Tibial artery (tissue), 4 donors: ENCODE measurements at regions not wholly inside any gene's neighbourhood (a gene's known extent, or its start where the extent isn't known, plus 50 kb on each side); places are given as distances from the start of the nearest gene placed in this dataset.
"Not testable (repeated sequence)": the region's sequence is repeated elsewhere in the genome, so short reads cannot be mapped to it uniquely, and the experiment has no call there.

Experiments used
- DNase-seq, 2 donors: peaks; one replicate each; pipeline ENCODE4 v3.0.0-alpha.2; 2019
- H3K27ac ChIP-seq, 2 donors: fragments of 200-600 bp; sonication (generic) in 1 of 2; 1 replicate in 1 of 2; 2 replicates in 1 of 2; pipeline ENCODE4 v1.5.1; 2018 to 2019; ENCODE audit warnings: mild to moderate bottlenecking in 1 of 2
- H3K27me3 ChIP-seq, 2 donors: fragments of 200-600 bp; sonication (generic) in 1 of 2; one replicate each; pipeline versions ENCODE4 v1.5.1 to v1.6.0; 2016 to 2019
- H3K36me3 ChIP-seq, 3 donors: fragments of 200-600 bp; sonication (generic) in 2 of 3; one replicate each; pipeline ENCODE4 v1.5.1; 2016 to 2019; ENCODE audit warnings: mild to moderate bottlenecking in 2 of 3
- H3K4me1 ChIP-seq, 4 donors: fragments of 200-600 bp; sonication (generic) in 2 of 4; 1 replicate in 3 of 4; 2 replicates in 1 of 4; pipeline ENCODE4 v1.5.1; 2016 to 2019
- H3K4me3 ChIP-seq, 2 donors: fragments of 200-600 bp; sonication (generic) in 1 of 2; 1 replicate in 1 of 2; 2 replicates in 1 of 2; pipeline ENCODE4 v1.5.1; 2018 to 2019; ENCODE audit warnings: mild to moderate bottlenecking in 2 of 2
- H3K9me3 ChIP-seq, 3 donors: fragments of 200-600 bp; sonication (generic) in 1 of 3; one replicate each; pipeline ENCODE4 v1.5.1; 2016 to 2019
- intact Hi-C: fragments of 100-400 bp; cut with DNase I; formaldehyde crosslinking; loops from one replicate; pipeline ENCODE4 v1.15.0; 2023; ENCODE audit warnings: low total_unique reads
- TF ChIP-seq, protein P1 (sequence below), 2 experiments: fragments of 200-600 bp in 1 of 2; fragments of 450-650 bp in 1 of 2; IDR thresholded peaks; one replicate each; pipeline ENCODE4 v1.5.1; 2017 to 2019; ENCODE audit warnings: antibody characterized with exemption in 2 of 2, mild to moderate bottlenecking in 1 of 2, moderate library complexity in 1 of 2

DNA sequence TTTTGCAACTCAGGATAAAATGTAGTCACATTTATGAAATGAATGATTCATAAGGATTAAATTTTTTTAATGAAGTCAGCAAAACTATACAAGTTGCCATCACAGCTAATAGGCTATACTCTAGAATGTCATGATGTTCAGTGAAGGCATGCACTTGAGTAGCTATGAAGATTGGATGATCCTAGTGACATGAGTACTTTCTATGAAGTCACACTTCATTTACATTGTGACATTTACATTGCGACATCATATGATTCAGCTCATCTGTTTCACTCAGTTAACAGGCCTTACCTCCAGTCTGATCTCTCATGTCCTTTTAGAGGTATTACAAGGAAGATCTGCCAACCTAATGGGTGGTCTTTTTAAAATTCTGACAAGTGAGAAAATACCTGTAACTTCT lies 82.7 kb upstream of the FGF13 start:
- no peaks in the 10 kb centered on the region for H3K27me3 ChIP-seq
- H3K36me3 ChIP-seq: no peaks in the 10 kb centered on the region
- intact Hi-C loops: no loop called here
- no peak overlapping the region for H3K4me3 ChIP-seq
- H3K4me1 ChIP-seq: no peaks in the 10 kb centered on the region
- DNase-seq: no peak
- no peaks in the 10 kb centered on the region for H3K9me3 ChIP-seq
- TF ChIP-seq, protein P1, sequence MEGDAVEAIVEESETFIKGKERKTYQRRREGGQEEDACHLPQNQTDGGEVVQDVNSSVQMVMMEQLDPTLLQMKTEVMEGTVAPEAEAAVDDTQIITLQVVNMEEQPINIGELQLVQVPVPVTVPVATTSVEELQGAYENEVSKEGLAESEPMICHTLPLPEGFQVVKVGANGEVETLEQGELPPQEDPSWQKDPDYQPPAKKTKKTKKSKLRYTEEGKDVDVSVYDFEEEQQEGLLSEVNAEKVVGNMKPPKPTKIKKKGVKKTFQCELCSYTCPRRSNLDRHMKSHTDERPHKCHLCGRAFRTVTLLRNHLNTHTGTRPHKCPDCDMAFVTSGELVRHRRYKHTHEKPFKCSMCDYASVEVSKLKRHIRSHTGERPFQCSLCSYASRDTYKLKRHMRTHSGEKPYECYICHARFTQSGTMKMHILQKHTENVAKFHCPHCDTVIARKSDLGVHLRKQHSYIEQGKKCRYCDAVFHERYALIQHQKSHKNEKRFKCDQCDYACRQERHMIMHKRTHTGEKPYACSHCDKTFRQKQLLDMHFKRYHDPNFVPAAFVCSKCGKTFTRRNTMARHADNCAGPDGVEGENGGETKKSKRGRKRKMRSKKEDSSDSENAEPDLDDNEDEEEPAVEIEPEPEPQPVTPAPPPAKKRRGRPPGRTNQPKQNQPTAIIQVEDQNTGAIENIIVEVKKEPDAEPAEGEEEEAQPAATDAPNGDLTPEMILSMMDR (IDR thresholded peaks at IDR 0.05): no peak
- H3K27ac ChIP-seq: no peak overlapping the region

DNA sequence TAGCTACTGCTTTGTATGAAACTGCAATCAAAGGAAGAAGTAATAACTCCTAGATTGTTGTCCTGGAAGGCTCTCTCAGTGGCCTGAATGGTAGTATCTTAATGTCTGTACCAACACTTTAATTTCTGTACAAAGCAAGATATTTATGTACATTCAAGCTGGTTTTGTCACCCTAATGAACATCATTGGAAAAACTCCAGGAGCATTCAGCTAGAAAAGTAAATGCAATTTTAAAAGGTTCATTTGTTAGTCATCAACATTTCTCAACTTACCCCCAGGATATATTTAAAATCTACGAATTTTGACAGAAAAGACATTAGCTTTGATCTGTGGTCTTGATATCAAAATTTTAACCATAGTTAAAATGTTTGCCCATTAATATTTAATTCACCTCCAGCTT lies 80.0 kb upstream of the FGF13 start:
- Histone ChIP-seq H3K4me3 (no peak overlapping the region), H3K27me3 (no peaks in the 10 kb centered on the region), H3K27ac (no peak overlapping the region), H3K9me3 (no peaks in the 10 kb centered on the region), H3K36me3 (no peaks in the 10 kb centered on the region), H3K4me1 (no peaks in the 10 kb centered on the region)
- intact Hi-C loops: no loop called here
- TF ChIP-seq, protein P1 (IDR thresholded peaks at IDR 0.05): no peak
- DNase-seq: no peak

DNA sequence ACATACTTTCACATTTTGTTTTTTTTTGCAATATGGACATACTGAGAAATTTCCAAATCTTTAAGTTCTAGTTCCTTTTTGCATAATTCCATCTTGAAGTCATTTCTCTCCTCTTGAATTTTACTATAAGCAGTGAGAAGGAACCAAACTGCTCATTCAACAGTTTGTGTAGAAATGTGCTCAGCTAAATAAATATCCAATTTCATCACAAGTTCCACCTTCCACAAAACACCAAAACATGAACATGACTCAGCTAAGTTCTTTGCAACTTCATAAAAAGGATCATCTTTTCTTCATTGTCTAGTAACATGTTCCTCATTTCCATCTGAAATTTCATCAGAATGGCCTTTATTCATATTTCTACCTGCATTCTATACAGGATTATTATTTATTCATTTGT lies 77.3 kb upstream of the FGF13 start:
- no peaks in the 10 kb centered on the region for H3K36me3 ChIP-seq
- TF ChIP-seq, protein P1 (IDR thresholded peaks at IDR 0.05): no peak
- intact Hi-C loops: no loop called here
- DNase-seq: no peak
- H3K27ac ChIP-seq: no peak overlapping the region
- H3K4me3 ChIP-seq: no peak overlapping the region
- no peaks in the 10 kb centered on the region for H3K9me3 ChIP-seq
- H3K4me1 ChIP-seq: no peaks in the 10 kb centered on the region
- H3K27me3 ChIP-seq: no peaks in the 10 kb centered on the region

DNA sequence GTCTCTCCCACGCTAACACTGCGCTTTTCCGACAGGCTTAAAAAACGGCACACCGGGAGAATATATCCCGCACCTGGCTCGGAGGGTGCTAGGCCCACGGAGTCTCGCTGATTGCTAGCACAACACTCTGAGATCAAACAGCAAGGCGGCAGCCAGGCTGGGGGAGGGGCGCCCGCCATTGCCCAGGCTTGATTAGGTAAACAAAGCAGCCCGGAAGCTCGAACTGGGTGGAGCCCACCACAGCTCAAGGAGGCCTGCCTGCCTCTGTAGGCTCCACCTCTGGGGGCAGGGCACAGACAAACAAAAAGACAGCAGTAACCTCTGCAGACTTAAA lies 67.0 kb upstream of the FGF13 start:
- H3K9me3 ChIP-seq, H3K27ac ChIP-seq, intact Hi-C loops: not testable (repeated sequence)

DNA sequence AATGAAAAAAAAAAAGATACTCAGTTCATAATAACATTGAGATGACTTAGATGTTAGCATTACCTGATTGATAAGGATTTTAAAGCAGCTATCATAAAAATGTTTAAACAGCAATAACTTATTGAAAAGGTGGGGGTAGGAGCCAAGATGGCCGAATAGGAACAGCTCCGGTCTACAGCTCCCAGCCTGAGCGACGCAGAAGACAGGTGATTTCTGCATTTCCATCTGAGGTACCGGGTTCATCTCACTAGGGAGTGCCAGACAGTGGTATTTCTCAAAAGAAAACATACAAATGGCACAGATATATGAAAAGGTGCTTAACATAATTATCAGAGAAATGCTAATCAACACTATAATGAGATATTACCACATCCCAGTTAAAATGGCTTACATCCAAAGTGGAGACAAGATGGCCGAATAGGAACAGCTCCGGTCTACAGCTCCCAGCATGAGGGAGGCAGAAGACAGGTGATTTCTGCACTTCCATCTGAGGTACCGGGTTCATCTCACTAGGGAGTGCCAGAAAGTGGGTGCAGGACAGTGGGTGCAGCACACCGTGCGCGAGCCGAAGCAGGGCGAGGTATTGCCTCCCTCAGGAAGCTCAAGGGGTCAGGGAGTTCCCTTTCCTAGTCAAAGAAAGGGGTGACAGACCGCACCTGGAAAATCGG lies 66.5 kb upstream of the FGF13 start:
- H3K36me3 ChIP-seq, DNase-seq, intact Hi-C loops, H3K4me1 ChIP-seq, H3K4me3 ChIP-seq, H3K9me3 ChIP-seq, H3K27me3 ChIP-seq, H3K27ac ChIP-seq: not testable (repeated sequence)

More for the DNA sequence above, 67.0 kb upstream of the FGF13 start:
- H3K36me3 ChIP-seq, H3K27me3 ChIP-seq, DNase-seq, H3K4me3 ChIP-seq, H3K4me1 ChIP-seq: not testable (repeated sequence)

DNA sequence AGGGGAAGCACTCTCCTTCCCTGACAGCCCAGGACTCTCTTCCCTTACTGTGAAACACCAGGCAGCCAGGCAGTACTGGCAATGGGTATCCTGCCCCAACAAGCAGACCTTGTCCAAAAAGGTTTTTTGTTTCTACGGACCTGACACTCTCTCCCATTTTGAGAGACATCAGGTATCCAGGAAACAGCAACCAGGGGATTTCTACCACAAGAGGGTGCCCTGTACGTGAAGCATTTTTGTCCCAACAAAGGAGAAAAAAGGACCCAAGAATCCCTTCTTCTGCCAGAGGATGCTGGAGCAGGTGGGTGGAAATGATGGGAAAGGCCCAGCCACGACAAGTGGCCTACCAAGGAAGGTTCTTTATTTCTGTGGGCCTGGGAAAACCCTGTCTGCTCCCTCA lies 65.7 kb upstream of the FGF13 start:
- no peaks in the 10 kb centered on the region for H3K27me3 ChIP-seq
- H3K27ac ChIP-seq: no peak overlapping the region
- no peak overlapping the region for H3K4me3 ChIP-seq
- no peaks in the 10 kb centered on the region for H3K36me3 ChIP-seq
- no peaks in the 10 kb centered on the region for H3K9me3 ChIP-seq
- H3K4me1 ChIP-seq: no peaks in the 10 kb centered on the region
- intact Hi-C loops: no loop called here
- no peak for DNase-seq
- TF ChIP-seq, protein P1 (IDR thresholded peaks at IDR 0.05): no peak

DNA sequence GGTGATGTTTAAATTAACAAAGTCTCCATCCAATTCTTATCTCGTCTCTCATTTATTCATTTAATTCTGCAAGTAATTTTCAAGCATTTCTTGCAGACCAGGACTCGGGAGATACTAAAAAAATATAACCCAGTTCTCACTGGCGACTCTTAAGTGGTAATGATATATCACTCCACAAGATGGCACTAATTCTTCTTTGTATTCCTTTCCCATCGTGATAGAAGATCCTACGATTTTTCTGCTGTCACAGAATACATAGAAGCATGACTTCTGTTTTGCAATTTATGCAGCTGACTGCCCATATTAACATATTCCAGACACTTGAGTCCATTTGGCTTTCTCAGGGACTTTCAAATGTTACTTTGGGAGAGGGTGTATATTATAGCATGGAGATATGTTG lies 64.0 kb upstream of the FGF13 start:
- H3K27ac ChIP-seq: no peak overlapping the region
- DNase-seq: no peak
- H3K36me3 ChIP-seq: no peaks in the 10 kb centered on the region
- H3K9me3 ChIP-seq: no peaks in the 10 kb centered on the region
- H3K27me3 ChIP-seq: no peaks in the 10 kb centered on the region
- H3K4me1 ChIP-seq: no peaks in the 10 kb centered on the region
- intact Hi-C loops: no loop called here
- TF ChIP-seq, protein P1 (IDR thresholded peaks at IDR 0.05): peak; percentile 29
- no peak overlapping the region for H3K4me3 ChIP-seq
